GM21576 (cell line): ENCODE measurements at regions not wholly inside any gene's neighbourhood (a gene's known extent, or its start where the extent isn't known, plus 50 kb on each side); places are given as distances from the start of the nearest gene placed in this dataset.
"Not testable (repeated sequence)": the region's sequence is repeated elsewhere in the genome, so short reads cannot be mapped to it uniquely, and the experiment has no call there.

Experiments
- ATAC-seq: cut with Tn5 transposase; IDR thresholded peaks from one replicate; pipeline ENCODE4 v1.9.1; 2021; ENCODE audit warnings: mild to moderate bottlenecking, moderate library complexity; ENCODE audit not compliant: unreplicated experiment

GRCh38 chr7:96770758-96771157, 61.1 kb upstream of the SEM1 start:
- ATAC-seq = no peak

- ATAC-seq = no peak
Measured at GRCh38 chr7:96772139-96772694, 62.6 kb upstream of the SEM1 start.

GRCh38 chr7:96773483-96773882, 63.8 kb upstream of the SEM1 start:
- no peak for ATAC-seq

- ATAC-seq = no peak
Measured at GRCh38 chr7:96774358-96774757, 64.7 kb upstream of the SEM1 start.

GRCh38 chr7:96775046-96775445, 65.4 kb upstream of the SEM1 start:
- no peak for ATAC-seq

DNA sequence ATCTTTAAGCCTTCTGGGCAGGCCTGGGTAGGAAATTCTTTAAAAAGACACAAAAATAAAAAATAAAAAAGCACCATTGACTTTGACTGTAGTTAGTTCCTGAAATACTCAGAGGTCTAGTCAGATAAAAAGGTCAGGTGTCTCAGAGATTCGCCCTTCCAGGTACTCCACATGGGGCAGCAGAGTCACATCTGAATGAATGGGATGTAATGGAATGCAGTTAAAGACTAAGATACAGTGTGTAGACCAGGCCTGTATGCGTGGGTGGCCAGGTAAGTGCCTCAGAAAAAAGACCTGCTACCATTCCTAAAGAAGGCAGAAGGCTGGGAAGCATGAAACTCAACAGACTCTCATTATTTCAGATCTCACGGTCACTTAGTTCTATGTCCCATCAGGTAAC, 68.6 kb upstream of the SEM1 start:
- no peak for ATAC-seq

GRCh38 chr7:96781919-96782318, 72.3 kb upstream of the SEM1 start:
- ATAC-seq = no peak

DNA sequence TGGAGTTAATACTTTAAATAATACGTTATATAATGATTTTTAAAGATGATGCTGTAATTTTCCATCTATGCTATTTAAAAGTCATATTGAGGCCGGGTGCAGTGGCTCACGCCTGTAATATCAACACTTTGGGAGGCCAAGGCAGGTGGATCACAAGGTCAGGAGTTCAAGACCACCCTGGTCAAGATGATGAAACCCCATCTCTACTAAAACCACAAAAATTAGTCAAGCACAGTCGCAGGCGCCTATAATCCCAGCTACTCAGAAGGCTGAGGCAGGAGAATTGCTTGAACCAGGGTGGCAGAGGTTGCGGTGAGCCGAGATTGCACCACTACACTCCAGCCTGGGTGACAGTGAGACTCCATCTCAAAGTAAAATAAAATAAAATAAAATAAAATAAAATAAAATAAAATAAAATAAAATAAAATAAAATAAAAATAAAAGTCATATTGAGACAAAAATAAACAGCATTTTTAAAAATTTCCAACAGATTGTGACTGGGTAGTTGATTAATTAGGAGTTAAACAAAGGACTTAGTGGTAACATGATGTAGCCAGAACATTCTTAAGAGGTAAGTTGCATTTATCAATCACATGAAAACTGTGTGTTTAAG, 73.1 kb upstream of the SEM1 start:
- not testable (repeated sequence) for ATAC-seq

DNA sequence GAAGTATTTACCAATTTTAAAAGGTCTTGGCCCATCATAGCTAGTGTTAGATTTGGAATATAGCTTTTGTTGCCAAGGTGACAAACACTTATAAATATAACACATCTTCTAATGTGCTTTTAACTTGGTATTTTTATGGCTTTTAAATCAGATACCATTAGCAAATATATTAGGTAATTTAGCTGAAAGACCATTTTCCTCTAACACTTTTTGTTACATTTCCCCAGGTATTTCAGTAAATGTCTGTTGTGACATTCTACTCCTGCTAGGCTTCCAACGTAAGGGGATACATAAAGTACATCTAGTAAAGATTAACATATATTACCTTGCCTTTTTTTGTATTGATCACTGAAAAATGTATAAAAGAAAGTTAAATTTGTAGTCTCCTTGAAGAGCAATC, 75.0 kb upstream of the SEM1 start:
- no peak for ATAC-seq

- ATAC-seq = no peak
Measured at GRCh38 chr7:96786261-96786997, 76.8 kb upstream of the SEM1 start.

DNA sequence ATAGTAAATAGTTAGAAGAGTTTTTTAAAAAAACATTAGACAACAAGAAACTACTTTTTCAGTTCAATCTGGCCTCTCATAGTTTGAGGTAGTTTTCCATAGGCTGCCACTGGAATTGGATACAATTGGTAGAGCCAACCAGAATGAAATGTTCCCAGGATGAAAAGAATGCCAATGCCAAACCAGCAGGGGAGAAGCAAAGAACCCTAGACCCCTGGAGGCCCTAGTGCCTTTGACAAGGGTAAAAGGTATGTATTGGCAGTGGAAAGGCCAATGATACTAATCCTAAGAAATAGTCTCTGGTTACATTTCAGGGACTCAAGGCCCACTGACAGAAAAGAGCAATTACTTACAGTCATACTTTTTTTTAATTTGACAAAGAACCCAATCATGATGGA, 77.4 kb upstream of the SEM1 start:
- no peak for ATAC-seq

DNA sequence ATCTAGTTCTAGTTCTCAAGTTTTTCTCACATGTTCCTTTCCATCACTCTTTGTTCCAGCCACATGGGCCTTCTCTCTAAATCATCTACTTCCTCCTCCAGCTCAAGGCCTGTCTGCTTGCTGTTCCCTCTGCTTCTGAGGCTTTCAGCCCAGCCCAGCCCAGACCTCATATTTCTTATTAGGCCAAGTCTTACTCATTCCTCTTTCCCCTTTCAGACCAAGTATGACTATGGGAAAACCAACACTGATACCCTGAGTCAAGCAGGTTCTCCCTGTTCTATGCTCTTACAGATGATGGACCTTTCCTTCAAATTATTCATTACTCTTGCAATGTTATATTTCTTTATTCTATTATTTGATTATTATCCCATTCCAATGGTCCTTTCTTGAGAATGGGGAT, 80.3 kb upstream of the SEM1 start:
- no peak for ATAC-seq

GRCh38 chr7:96792115-96792514, 82.5 kb upstream of the SEM1 start:
- ATAC-seq = no peak

DNA sequence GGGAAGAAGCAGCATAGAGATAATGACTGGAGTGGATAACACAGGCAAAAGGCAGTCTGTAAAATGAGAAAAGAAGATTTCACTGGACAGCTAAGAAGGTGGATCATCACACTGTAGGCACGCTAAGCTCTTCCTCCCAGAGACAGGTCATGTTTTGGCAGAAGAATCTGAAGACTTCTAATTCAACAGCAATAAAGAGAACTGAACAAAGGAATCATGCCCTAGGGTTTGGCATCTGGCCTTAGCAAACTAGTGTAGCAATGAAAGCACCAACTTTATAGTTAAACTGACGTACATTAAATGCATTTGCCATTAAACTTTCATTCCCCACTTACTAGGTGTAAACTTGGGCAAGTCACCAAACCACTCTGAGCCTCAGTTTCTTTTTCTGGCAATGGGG, 84.4 kb upstream of the SEM1 start:
- no peak for ATAC-seq

- no peak for ATAC-seq
Measured at GRCh38 chr7:96800122-96800521, 90.5 kb upstream of the SEM1 start.

- ATAC-seq = no peak
Measured at GRCh38 chr7:96800824-96801223, 91.2 kb upstream of the SEM1 start.

GRCh38 chr7:96819111-96819700, 109.6 kb upstream of the SEM1 start:
- no peak for ATAC-seq

DNA sequence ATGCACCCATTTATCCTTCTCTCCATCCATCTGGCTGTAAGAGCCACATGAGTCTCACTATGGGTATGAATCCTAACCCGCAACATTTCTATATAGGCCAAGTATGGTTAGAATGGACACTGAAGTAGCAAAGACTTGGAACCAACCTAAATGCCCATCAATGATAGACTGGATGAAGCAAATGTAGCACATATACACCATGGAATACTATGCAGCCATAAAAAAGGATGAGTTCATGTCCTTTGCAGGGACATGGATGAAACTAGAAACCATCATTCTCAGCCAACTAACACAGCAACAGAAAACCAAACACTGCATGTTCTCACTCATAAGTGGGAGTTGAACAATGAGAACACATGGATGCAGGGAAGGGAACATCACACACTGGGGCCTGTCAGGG, 111.5 kb upstream of the SEM1 start:
- ATAC-seq = not testable (repeated sequence)

GRCh38 chr7:96822824-96823223, 113.2 kb upstream of the SEM1 start:
- ATAC-seq = no peak

DNA sequence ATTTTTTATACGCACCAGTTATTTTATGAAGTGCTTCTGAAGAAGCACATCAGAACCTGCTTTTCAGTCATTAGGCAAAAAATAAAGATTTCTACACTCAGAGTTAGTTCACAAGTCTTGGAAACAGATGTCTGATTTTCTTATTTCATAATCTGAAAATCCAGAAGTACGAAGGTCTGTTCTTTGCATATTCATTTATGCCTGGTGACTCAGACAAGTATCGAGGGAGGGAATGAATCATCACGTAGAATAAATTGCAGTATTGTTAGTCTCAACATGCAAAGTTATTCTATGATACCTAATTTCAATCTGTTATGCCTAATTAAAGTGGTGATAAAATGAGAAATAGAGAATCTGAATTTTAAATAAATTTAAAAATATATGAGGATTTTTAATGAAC, 113.6 kb upstream of the SEM1 start:
- no peak for ATAC-seq

DNA sequence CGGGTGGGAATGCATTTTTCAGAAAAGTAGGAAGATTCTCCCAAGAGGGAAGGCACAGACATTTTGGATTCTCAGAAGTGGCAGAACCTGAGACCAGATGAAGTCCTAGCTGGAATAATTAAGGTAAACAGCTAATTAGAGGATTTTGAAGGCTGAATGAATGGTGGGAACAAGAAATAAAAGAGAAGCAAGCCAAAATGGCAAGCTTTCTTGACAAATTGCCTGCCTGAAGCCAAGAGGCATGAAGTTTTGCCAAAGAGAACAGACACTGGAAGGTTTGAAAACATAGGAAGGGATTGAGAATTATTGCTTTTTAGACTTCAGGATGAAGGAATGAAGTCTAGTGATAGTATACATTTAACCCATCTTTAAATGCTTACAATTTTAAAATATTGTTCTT, 115.0 kb upstream of the SEM1 start:
- no peak for ATAC-seq

GRCh38 chr7:96825285-96825684, 115.6 kb upstream of the SEM1 start:
- no peak for ATAC-seq
